GM12878 (cell line): ENCODE measurements at regions not wholly inside any gene's neighbourhood (a gene's known extent, or its start where the extent isn't known, plus 50 kb on each side); places are given as distances from the start of the nearest gene placed in this dataset.

Experiments used
- ATAC-seq: fragments of 200-7000 bp; cut with Tn5 transposase; 3 replicates; pipeline ENCODE4 v1.9.1; 2020; ENCODE audit warnings: mild to moderate bottlenecking, moderate library complexity
- BruUV-seq: library from RNA; stranded (reverse); fragments of 400-500 nt; replicated peaks from 2 replicates; lab custom pipeline; 2021; lab: Mats Ljungman, UMichigan
- CTCF ChIA-PET: fragments of 300-600 bp; sonication (Branson Sonifier 250); formaldehyde crosslinking; extraction: SDS; loops from one replicate; lab custom pipeline; 2021; ENCODE audit warnings: inconsistent platforms; lab: Yijun Ruan, JAX
- POLR2A ChIA-PET: fragments of 350-600 bp; formaldehyde crosslinking; extraction: SDS; loops from one replicate; lab custom pipeline; 2021; ENCODE audit warnings: inconsistent platforms; lab: Charles Lee
- RAD21 ChIA-PET: fragments of 300-600 bp; sonication (Branson Sonifier 250); formaldehyde crosslinking; loops from one replicate; lab custom pipeline; 2023; ENCODE audit warnings: antibody characterized with exemption; ENCODE audit not compliant: unreplicated experiment; lab: Charles Lee
- SMC1A ChIA-PET: fragments of 300-600 bp; sonication (Branson Sonifier 250); formaldehyde crosslinking; loops from one replicate; lab custom pipeline; 2023; ENCODE audit not compliant: unreplicated experiment, uncharacterized antibody; lab: Charles Lee
- DNase-seq: peaks from one replicate; pipeline ENCODE4 v3.0.0-alpha.2; 2011; ENCODE audit warnings: low read depth, low spot score
- FAIRE-seq: peaks from 3 replicates; lab custom pipeline; 2011; peaks lifted over from hg19 to GRCh38; lab: Jason Lieb, UNC
- H2AFZ ChIP-seq: 2 replicates; pipeline ENCODE4 v1.6.0; 2011; ENCODE audit warnings: low read depth, low read length, control low read depth; ENCODE audit not compliant: control insufficient read depth
- H3K27ac ChIP-seq: 2 replicates; pipeline ENCODE4 v1.5.1; 2011; ENCODE audit warnings: control low read depth; ENCODE audit not compliant: control insufficient read depth, insufficient read depth
- H3K27me3 ChIP-seq, 2 experiments: replicated peaks in 1 of 2; 2 replicates each; pipeline versions ENCODE4 v1.6.0 to v1.6.1; 2011; ENCODE audit warnings: low read length in 1 of 2; ENCODE audit not compliant: control insufficient read depth in 2 of 2, insufficient read depth in 2 of 2
- H3K36me3 ChIP-seq, 2 experiments: 2 replicates each; pipeline ENCODE4 v1.5.1; 2011; ENCODE audit warnings: low read length in 1 of 2; ENCODE audit not compliant: control insufficient read depth in 2 of 2, insufficient read depth in 2 of 2
- H3K4me1 ChIP-seq: 2 replicates; pipeline ENCODE4 v1.6.1; 2011; ENCODE audit warnings: mild to moderate bottlenecking, low read length, moderate library complexity, mixed read lengths; ENCODE audit not compliant: control insufficient read depth, insufficient read depth
- H3K4me2 ChIP-seq: 2 replicates; pipeline ENCODE4 v1.6.0; 2011; ENCODE audit warnings: control low read depth; ENCODE audit not compliant: control insufficient read depth, insufficient read depth
- H3K4me3 ChIP-seq: fragments of 200-600 bp; sonication (generic); 2 replicates; pipeline ENCODE4 v1.5.1; 2016
- H3K79me2 ChIP-seq: 2 replicates; pipeline ENCODE4 v1.6.0; 2011; ENCODE audit warnings: low read length; ENCODE audit not compliant: control insufficient read depth, insufficient read depth
- H3K9ac ChIP-seq: 2 replicates; pipeline ENCODE4 v1.8.0; 2011; ENCODE audit warnings: low read length, control low read depth, mixed read lengths; ENCODE audit not compliant: control insufficient read depth, insufficient read depth
- H3K9me3 ChIP-seq: replicated peaks from 3 replicates; pipeline ENCODE4 v1.5.1; 2011; ENCODE audit warnings: mild to moderate bottlenecking, low read length; ENCODE audit not compliant: control insufficient read depth, insufficient read depth
- H4K20me1 ChIP-seq: 2 replicates; pipeline ENCODE4 v1.6.0; 2011; ENCODE audit not compliant: control insufficient read depth, insufficient read depth
- GATAD2B ChIP-seq: fragments of 450-650 bp; conservative IDR thresholded peaks from 2 replicates; pipeline ENCODE4 v1.6.1; 2017; ENCODE audit warnings: low read depth, mild to moderate bottlenecking, moderate library complexity
- KLF5 ChIP-seq: fragments of 450-650 bp; IDR thresholded peaks from 2 replicates; pipeline ENCODE4 v1.6.1; 2014; ENCODE audit warnings: mild to moderate bottlenecking; ENCODE audit not compliant: partially characterized antibody
- ZBTB33 ChIP-seq: fragments of 450-650 bp; IDR thresholded peaks from 2 replicates; pipeline ENCODE4 v1.6.1; 2017; ENCODE audit warnings: mild to moderate bottlenecking
- WGBS: methylation state at CpG from one replicate; pipeline ENCODE4 v1.1.6; 2016; ENCODE audit warnings: low lambda C conversion rate; ENCODE audit not compliant: insufficient replicate concordance, insufficient coverage; ENCODE audit errors: missing lambda C conversion rate; 5-methylcytosine and 5-hydroxymethylcytosine counted together
- in situ Hi-C: fragments of 300-500 bp; cut with MboI; formaldehyde crosslinking; loops from 9 replicates; pipeline ENCODE4 v1.14.3; 2018; ENCODE audit warnings: mixed read lengths
- intact Hi-C: fragments of 100-400 bp; cut with micrococcal nuclease; formaldehyde crosslinking; loops from one replicate; pipeline ENCODE4 v1.14.2; 2022; ENCODE audit not compliant: unreplicated experiment
- TF ChIP-seq, protein P1 (sequence below): fragments of 450-650 bp; IDR thresholded peaks from 2 replicates; pipeline ENCODE4 v1.6.1; 2016; ENCODE audit warnings: mild to moderate bottlenecking
- TF ChIP-seq, protein P2 (sequence below), 3 experiments: IDR thresholded peaks in 2 of 3; conservative IDR thresholded peaks in 1 of 3; 2 replicates each; pipeline ENCODE4 v1.5.1; 2011; ENCODE audit warnings: low read depth in 3 of 3, low read length in 3 of 3, mild to moderate bottlenecking in 3 of 3, control low read depth in 2 of 3, moderate library complexity in 2 of 3, inconsistent platforms in 1 of 3, mixed read lengths in 1 of 3; ENCODE audit not compliant: control insufficient read depth in 2 of 3, insufficient read depth in 1 of 3; ENCODE audit errors: extremely low read depth in 1 of 3

- 48% methylated on average over 16 of the region's 16 CpGs for WGBS
Measured at GRCh38 chr16:49194537-49195236, 87.0 kb downstream of the CBLN1 start.

More at GRCh38 chr16:49194537-49195236, 87.0 kb downstream of the CBLN1 start:
- no peaks in the 10 kb centered on the region for H3K9me3 ChIP-seq
- no peaks in the 10 kb centered on the region for H3K4me1 ChIP-seq
- no peaks in the 10 kb centered on the region for H3K36me3 ChIP-seq
- H2AFZ ChIP-seq = no peak overlapping the region
- H3K27me3 ChIP-seq = no peaks in the 10 kb centered on the region
- DNase-seq (no peak), FAIRE-seq (no peak), ATAC-seq (no peak)
- in situ Hi-C loops = no loop called here
- CTCF ChIA-PET = no interaction called here
- H3K79me2 ChIP-seq = no peaks in the 10 kb centered on the region
- no peak overlapping the region for H3K4me2 ChIP-seq
- intact Hi-C loops = no loop called here
- no peak overlapping the region for H3K9ac ChIP-seq
- SMC1A ChIA-PET = no interaction called here
- POLR2A ChIA-PET = no interaction called here
- no peaks in the 10 kb centered on the region for H4K20me1 ChIP-seq
- BruUV-seq = no TSS peak
- RAD21 ChIA-PET = no interaction called here
- H3K4me3 ChIP-seq = no peak overlapping the region
- H3K27ac ChIP-seq = no peak overlapping the region
- TF ChIP-seq, protein P1, sequence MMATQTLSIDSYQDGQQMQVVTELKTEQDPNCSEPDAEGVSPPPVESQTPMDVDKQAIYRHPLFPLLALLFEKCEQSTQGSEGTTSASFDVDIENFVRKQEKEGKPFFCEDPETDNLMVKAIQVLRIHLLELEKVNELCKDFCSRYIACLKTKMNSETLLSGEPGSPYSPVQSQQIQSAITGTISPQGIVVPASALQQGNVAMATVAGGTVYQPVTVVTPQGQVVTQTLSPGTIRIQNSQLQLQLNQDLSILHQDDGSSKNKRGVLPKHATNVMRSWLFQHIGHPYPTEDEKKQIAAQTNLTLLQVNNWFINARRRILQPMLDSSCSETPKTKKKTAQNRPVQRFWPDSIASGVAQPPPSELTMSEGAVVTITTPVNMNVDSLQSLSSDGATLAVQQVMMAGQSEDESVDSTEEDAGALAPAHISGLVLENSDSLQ = no peak
- TF ChIP-seq, protein P2, sequence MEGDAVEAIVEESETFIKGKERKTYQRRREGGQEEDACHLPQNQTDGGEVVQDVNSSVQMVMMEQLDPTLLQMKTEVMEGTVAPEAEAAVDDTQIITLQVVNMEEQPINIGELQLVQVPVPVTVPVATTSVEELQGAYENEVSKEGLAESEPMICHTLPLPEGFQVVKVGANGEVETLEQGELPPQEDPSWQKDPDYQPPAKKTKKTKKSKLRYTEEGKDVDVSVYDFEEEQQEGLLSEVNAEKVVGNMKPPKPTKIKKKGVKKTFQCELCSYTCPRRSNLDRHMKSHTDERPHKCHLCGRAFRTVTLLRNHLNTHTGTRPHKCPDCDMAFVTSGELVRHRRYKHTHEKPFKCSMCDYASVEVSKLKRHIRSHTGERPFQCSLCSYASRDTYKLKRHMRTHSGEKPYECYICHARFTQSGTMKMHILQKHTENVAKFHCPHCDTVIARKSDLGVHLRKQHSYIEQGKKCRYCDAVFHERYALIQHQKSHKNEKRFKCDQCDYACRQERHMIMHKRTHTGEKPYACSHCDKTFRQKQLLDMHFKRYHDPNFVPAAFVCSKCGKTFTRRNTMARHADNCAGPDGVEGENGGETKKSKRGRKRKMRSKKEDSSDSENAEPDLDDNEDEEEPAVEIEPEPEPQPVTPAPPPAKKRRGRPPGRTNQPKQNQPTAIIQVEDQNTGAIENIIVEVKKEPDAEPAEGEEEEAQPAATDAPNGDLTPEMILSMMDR (IDR thresholded peaks at IDR 0.05 in 2 of 3, conservative IDR thresholded peaks at IDR 0.05 in 1 of 3; ENCODE audit: control insufficient read depth in 2 of 3, extremely low read depth in 1 of 3, insufficient read depth in 1 of 3, low read depth in 3 of 3, low read length in 3 of 3) = no peak
- TF ChIP-seq KLF5 (no peak), GATAD2B (no peak), ZBTB33 (no peak)
